IMR-90 (cell line): ENCODE measurements at regions not wholly inside any gene's neighbourhood (a gene's known extent, or its start where the extent isn't known, plus 50 kb on each side); places are given as distances from the start of the nearest gene placed in this dataset.

ENCODE experiments used
- ATAC-seq: fragments of 200-7000 bp; cut with Tn5 transposase; 2 replicates; pipeline ENCODE4 v1.9.1; 2020; ENCODE audit warnings: low read depth, mild to moderate bottlenecking, moderate library complexity
- BruUV-seq: library from RNA; stranded (reverse); fragments of 400-500 nt; replicated peaks from 2 replicates; lab custom pipeline; 2021; lab: Mats Ljungman, UMichigan
- CTCF ChIA-PET: fragments of 300-600 bp; formaldehyde crosslinking; extraction: SDS; loops from one replicate; lab custom pipeline; 2021; ENCODE audit warnings: antibody characterized with exemption; lab: Yijun Ruan, JAX
- POLR2A ChIA-PET: fragments of 300-600 bp; sonication (Branson Sonifier 250); formaldehyde crosslinking; loops from one replicate; lab custom pipeline; 2022; ENCODE audit warnings: antibody characterized with exemption; ENCODE audit not compliant: unreplicated experiment; lab: Charles Lee
- DNase-seq: peaks from one replicate; pipeline ENCODE4 v3.0.0; 2013
- H2AFZ ChIP-seq: replicated peaks from 2 replicates; pipeline ENCODE3; 2013; ENCODE audit warnings: low read length, mild to moderate bottlenecking; ENCODE audit not compliant: poor library complexity
- H2AK5ac ChIP-seq: 2 replicates; pipeline ENCODE4 v1.6.1; 2013; ENCODE audit warnings: low read depth, low read length, inconsistent platforms
- H2AK9ac ChIP-seq: replicated peaks from 2 replicates; pipeline ENCODE3; 2013; ENCODE audit warnings: mild to moderate bottlenecking, low read depth, low read length, moderate library complexity; ENCODE audit not compliant: poor library complexity
- H2BK120ac ChIP-seq: 2 replicates; pipeline ENCODE4 v1.6.1; 2013; ENCODE audit warnings: low read depth, low read length, inconsistent platforms
- H2BK15ac ChIP-seq: 3 replicates; pipeline ENCODE4 v1.6.1; 2013; ENCODE audit warnings: low read depth, low read length, inconsistent platforms
- H2BK20ac ChIP-seq: 2 replicates; pipeline ENCODE4 v1.6.1; 2013; ENCODE audit warnings: low read depth, mild to moderate bottlenecking, inconsistent platforms, low read length, moderate library complexity
- H2BK5ac ChIP-seq: 2 replicates; pipeline ENCODE4 v1.6.1; 2013; ENCODE audit warnings: mild to moderate bottlenecking, low read depth, low read length, inconsistent platforms; ENCODE audit not compliant: poor library complexity, severe bottlenecking
- H3K14ac ChIP-seq: replicated peaks from 2 replicates; pipeline ENCODE4 v1.6.1; 2013; ENCODE audit warnings: low read depth, low read length, inconsistent platforms
- H3K18ac ChIP-seq: 2 replicates; pipeline ENCODE4 v1.6.1; 2013; ENCODE audit warnings: low read depth, low read length, control low read depth
- H3K23ac ChIP-seq: 2 replicates; pipeline ENCODE4 v1.6.1; 2013; ENCODE audit warnings: low read depth, low read length, inconsistent platforms
- H3K27ac ChIP-seq: 2 replicates; pipeline ENCODE4 v1.5.1; 2013; ENCODE audit warnings: mild to moderate bottlenecking, control low read depth, low read length; ENCODE audit not compliant: insufficient read depth
- H3K27me3 ChIP-seq: 2 replicates; pipeline ENCODE4 v1.6.1; 2013; ENCODE audit warnings: low read length; ENCODE audit not compliant: control insufficient read depth, insufficient read depth
- H3K36me3 ChIP-seq: 2 replicates; pipeline ENCODE4 v1.6.1; 2013; ENCODE audit warnings: low read length, mixed read lengths; ENCODE audit not compliant: control insufficient read depth, insufficient read depth
- H3K4ac ChIP-seq: 2 replicates; pipeline ENCODE4 v1.6.1; 2013; ENCODE audit warnings: low read depth, low read length, inconsistent platforms
- H3K4me1 ChIP-seq: 2 replicates; pipeline ENCODE4 v1.6.1; 2013; ENCODE audit warnings: low read length, mixed read lengths; ENCODE audit not compliant: control insufficient read depth, insufficient read depth
- H3K4me2 ChIP-seq: 2 replicates; pipeline ENCODE4 v1.6.1; 2013; ENCODE audit warnings: low read depth, mild to moderate bottlenecking, control low read depth, low read length, moderate library complexity
- H3K4me3 ChIP-seq: 2 replicates; pipeline ENCODE4 v1.5.1; 2013; ENCODE audit warnings: low read depth, mild to moderate bottlenecking, control low read depth, low read length, moderate library complexity; ENCODE audit not compliant: insufficient read depth
- H3K56ac ChIP-seq: 2 replicates; pipeline ENCODE4 v1.6.1; 2013; ENCODE audit warnings: low read length, inconsistent platforms; ENCODE audit not compliant: insufficient read depth; ENCODE audit errors: extremely low read depth
- H3K79me1 ChIP-seq, 2 experiments: 2 replicates each; pipeline ENCODE4 v1.6.1; 2013; ENCODE audit warnings: low read length in 2 of 2, inconsistent platforms in 1 of 2, low read depth in 1 of 2
- H3K9ac ChIP-seq: 2 replicates; pipeline ENCODE4 v1.6.1; 2013; ENCODE audit warnings: low read depth, low read length, control low read depth
- H3K9me1 ChIP-seq: 2 replicates; pipeline ENCODE4 v1.6.1; 2013; ENCODE audit warnings: low read length, inconsistent platforms; ENCODE audit not compliant: insufficient read depth
- H3K9me3 ChIP-seq: 2 replicates; pipeline ENCODE4 v1.6.1; 2013; ENCODE audit warnings: low read length; ENCODE audit not compliant: control insufficient read depth, insufficient read depth
- H4K20me1 ChIP-seq: 2 replicates; pipeline ENCODE4 v1.6.1; 2013; ENCODE audit warnings: low read length, inconsistent platforms; ENCODE audit not compliant: insufficient read depth
- H4K5ac ChIP-seq: 2 replicates; pipeline ENCODE4 v1.6.1; 2013; ENCODE audit warnings: mild to moderate bottlenecking, low read depth, low read length, control low read depth
- H4K8ac ChIP-seq, 2 experiments: 2 replicates each; pipeline ENCODE4 v1.6.1; 2013; ENCODE audit warnings: low read depth in 2 of 2, low read length in 2 of 2, control low read depth in 1 of 2, inconsistent platforms in 1 of 2
- H4K91ac ChIP-seq: 2 replicates; pipeline ENCODE4 v1.6.1; 2013; ENCODE audit warnings: low read depth, low read length, inconsistent platforms; ENCODE audit not compliant: insufficient read depth
- MAFK ChIP-seq: IDR thresholded peaks from 2 replicates; pipeline ENCODE4 v1.6.1; 2012; ENCODE audit warnings: low read depth, low read length, improper control_type of control experiment
- WGBS, 2 experiments: methylation state at CpG; one replicate each; pipeline versions ENCODE4 v1.1.5 to v1.1.7; 2013; ENCODE audit warnings: missing lambda C conversion rate in 2 of 2; ENCODE audit not compliant: insufficient read length in 1 of 2; ENCODE audit errors: extremely low coverage in 2 of 2; 5-methylcytosine and 5-hydroxymethylcytosine counted together
- dilution Hi-C: fragments of 300-500 bp; cut with HindIII; formaldehyde crosslinking; loops from one replicate; pipeline ENCODE4 v1.14.3; 2018; ENCODE audit warnings: low sequenced_read_pairs; ENCODE audit not compliant: unreplicated experiment
- in situ Hi-C: fragments of 300-500 bp; cut with MboI; formaldehyde crosslinking; loops from 3 replicates; pipeline ENCODE4 v1.14.3; 2019; ENCODE audit warnings: low sequenced_read_pairs, inconsistent platforms, mixed read lengths
- intact Hi-C: fragments of 100-400 bp; cut with micrococcal nuclease; formaldehyde crosslinking; loops from 2 replicates; pipeline ENCODE4 v1.10.0; 2022
- TF ChIP-seq, protein P1 (sequence below): fragments of 150-350 bp; IDR thresholded peaks from 2 replicates; pipeline ENCODE4 v1.6.1; 2016; ENCODE audit warnings: low read depth, mild to moderate bottlenecking, low read length, moderate library complexity, borderline replicate concordance

DNA sequence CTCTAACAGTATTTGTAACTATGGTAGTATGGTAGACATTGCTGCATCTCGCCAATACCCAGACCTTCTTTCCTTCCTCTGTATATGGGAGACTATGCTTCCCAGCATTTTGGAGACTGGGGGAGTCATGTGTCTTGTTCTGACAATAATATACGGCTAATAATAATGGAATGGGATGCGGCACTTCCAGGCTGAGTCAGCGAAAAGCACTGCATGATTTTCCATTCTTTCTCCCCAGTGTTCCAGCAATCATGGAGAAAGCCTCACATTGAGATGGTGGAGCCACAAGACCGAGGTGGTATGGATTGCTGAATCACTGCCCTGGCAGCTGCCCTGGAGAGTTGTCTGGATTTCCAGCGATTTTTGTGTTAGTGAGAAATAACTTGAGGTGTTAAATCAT, 77.1 kb upstream of the FIBIN start:
- H3K18ac ChIP-seq: no peak overlapping the region
- CTCF ChIA-PET: no interaction called here
- no peaks in the 10 kb centered on the region for H3K9me3 ChIP-seq
- H2AFZ ChIP-seq: no peak overlapping the region
- H3K79me1 ChIP-seq: no peaks in the 10 kb centered on the region
- no peak overlapping the region for H3K4ac ChIP-seq
- H3K4me3 ChIP-seq: no peak overlapping the region
- whole genome bisulfite sequencing, 2 experiments: no CpG with 5 or more reads among the region's 6 CpGs
- H3K9me1 ChIP-seq: no peaks in the 10 kb centered on the region
- no peak overlapping the region for H4K91ac ChIP-seq
- no peak overlapping the region for H4K5ac ChIP-seq
- no peak overlapping the region for H2BK120ac ChIP-seq
- no peaks in the 10 kb centered on the region for H3K36me3 ChIP-seq
- in situ Hi-C loops (no loop called here), intact Hi-C loops (no loop called here), dilution Hi-C loops (no loop called here)
- no peak overlapping the region for H4K8ac ChIP-seq
- no TSS peak for BruUV-seq
- no peak overlapping the region for H2BK5ac ChIP-seq
- no peaks in the 10 kb centered on the region; the same call in 1 of the 2 replicates for H3K27me3 ChIP-seq
- no peak overlapping the region for H3K14ac ChIP-seq
- POLR2A ChIA-PET: no interaction called here
- H2BK20ac ChIP-seq: no peak overlapping the region
- no peak for ATAC-seq
- H3K4me1 ChIP-seq: no peaks in the 10 kb centered on the region
- H3K9ac ChIP-seq: no peak overlapping the region
- TF ChIP-seq, protein P1, sequence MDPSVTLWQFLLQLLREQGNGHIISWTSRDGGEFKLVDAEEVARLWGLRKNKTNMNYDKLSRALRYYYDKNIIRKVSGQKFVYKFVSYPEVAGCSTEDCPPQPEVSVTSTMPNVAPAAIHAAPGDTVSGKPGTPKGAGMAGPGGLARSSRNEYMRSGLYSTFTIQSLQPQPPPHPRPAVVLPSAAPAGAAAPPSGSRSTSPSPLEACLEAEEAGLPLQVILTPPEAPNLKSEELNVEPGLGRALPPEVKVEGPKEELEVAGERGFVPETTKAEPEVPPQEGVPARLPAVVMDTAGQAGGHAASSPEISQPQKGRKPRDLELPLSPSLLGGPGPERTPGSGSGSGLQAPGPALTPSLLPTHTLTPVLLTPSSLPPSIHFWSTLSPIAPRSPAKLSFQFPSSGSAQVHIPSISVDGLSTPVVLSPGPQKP: no peak
- peak; percentile 77 for TF ChIP-seq MAFK
- H2BK15ac ChIP-seq: no peak overlapping the region
- no peak overlapping the region for H2AK9ac ChIP-seq
- H3K27ac ChIP-seq: no peak overlapping the region
- no peaks in the 10 kb centered on the region for H4K20me1 ChIP-seq
- no peak overlapping the region for H3K4me2 ChIP-seq
- H3K56ac ChIP-seq: no peak overlapping the region
- DNase-seq: no peak
- no peak overlapping the region for H3K23ac ChIP-seq
- no peak overlapping the region for H2AK5ac ChIP-seq
